GM18868 (cell line): ENCODE measurements at regions not wholly inside any gene's neighbourhood (a gene's known extent, or its start where the extent isn't known, plus 50 kb on each side); places are given as distances from the start of the nearest gene placed in this dataset.

Experiments used
- ATAC-seq: cut with Tn5 transposase; IDR thresholded peaks from one replicate; pipeline ENCODE4 v1.9.1; 2021; ENCODE audit warnings: mild to moderate bottlenecking, moderate library complexity; ENCODE audit not compliant: unreplicated experiment

DNA sequence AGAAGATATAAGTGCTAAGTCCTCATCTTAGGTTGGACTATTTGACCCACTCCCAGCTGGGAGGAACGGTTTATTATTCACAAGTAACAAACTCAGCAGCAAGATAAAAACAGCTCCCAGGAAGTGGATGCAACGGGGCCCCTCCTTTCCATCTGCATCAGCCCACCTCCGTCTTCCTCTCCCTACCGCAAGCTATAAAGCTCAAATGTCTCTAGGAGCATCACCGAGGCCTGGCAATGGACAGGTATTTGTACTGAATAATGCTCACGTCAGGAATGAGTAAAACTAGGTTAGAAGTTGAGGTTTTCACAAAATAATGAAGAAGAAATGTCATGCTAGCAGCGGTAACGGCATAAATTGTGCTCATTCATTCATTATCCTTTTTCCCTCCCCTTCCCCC is 408.7 kb upstream of the PSMD7 start:
- no peak for ATAC-seq

DNA sequence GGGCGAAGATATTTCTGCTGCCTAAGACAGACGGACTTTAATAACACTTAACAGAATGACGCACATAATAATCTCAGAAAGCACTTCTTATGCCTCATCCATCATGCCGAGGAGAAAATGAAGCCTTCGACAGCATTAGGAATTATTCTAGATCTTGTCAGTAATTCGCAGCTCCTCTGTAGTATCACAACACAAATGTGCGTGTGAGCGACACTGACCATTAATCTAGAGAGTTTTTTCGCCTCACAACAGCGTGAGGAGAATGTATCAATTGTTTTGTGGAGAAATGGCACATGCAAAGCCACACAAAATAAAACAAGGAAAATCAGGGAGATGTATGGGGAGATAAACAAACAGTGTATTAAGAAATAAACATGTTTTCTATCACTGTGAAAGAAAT is 410.2 kb upstream of the PSMD7 start:
- ATAC-seq = no peak

DNA sequence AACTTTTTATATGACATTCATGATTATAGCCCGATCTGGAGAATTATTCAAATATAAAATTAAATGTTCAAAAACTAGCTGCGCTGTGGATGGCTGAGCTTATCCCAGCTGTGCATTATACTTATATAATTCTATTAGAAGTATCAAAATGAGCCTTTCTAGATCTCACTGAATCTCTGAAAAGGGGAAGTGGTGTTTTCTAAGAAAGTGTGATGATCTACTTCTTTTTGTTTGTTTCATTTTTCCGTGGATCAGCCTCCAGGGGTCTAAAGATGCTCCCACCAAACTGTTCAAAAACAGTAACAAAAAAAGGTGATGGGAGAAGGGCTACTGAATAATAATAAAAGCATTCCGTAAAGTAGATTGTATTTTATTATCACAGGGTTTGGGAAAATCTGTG is 411.3 kb upstream of the PSMD7 start:
- ATAC-seq = no peak

DNA sequence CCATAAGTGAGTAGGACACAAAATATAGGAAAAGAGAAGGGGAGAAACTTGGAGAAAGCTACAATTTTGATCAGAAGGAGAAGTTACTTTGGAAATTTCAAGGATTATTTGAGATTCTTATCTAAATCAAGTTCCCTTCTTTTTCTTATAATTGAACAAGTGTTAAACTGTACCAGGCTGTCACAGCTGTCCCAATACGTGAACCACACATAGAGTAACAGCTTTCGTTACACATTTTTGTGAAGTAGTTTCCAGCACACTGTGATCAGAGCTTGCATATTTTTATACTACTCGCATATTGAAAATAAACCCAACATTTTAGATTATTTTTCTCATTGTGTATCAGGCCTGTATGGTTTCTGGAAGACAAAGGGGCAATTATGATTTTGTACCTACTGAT is 412.8 kb upstream of the PSMD7 start:
- no peak for ATAC-seq

DNA sequence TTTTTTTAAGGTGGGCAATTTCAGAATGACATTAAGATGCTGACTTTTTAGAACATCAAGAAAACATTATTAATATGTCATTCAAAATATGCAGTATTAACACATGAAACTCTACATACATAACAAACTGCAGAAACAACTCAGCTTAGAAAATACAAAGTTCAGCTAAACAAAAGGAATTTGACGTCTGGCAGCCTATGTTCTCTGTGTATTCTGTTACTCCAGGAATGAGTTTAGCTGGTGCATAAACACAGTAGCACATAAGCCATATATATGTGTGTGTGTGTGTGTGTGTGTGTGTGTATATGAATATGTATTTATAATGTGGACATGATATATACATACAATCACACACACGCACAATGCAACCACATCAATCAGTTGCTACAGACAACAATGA is 413.5 kb upstream of the PSMD7 start:
- no peak for ATAC-seq

GRCh38 chr16:73882651-73883050 is 414.0 kb upstream of the PSMD7 start:
- no peak for ATAC-seq

DNA sequence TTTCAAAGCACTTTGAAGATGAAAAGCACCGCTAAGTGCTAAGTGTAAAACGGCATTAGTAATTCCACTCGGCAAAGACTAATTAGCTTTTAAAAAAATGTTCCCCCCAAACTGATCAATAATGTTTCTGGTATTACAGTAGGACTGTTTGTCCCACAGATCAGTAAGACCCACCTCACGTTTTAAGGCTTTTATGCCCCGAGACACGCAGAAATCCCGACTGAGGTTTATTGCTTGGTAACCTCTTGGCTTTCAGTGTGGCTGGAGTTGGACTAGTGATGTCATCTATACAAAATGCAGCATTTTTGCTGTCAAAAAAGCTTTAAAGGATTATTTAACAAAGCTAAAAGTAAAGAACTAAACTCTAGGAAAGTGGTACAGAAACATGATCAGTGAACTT is 414.6 kb upstream of the PSMD7 start:
- ATAC-seq = no peak

DNA sequence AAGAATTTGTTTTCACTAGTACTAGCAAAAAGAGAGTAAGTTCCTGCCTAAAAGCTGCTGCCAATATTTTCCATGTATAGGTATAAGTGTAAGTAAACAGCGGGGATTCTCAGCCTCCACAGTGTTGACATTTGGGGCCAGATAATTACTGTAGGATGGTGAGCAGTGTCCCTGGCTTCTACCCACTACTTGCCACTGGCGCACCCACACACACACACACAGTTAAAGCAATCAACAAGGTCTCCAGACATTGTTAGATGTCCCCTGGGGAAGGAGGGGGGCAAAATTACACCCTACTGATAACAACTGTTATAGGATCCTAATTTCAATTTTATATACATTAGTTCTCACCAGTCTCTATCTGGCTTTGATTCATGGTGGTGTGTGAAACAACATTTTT is 417.0 kb upstream of the PSMD7 start:
- no peak for ATAC-seq

DNA sequence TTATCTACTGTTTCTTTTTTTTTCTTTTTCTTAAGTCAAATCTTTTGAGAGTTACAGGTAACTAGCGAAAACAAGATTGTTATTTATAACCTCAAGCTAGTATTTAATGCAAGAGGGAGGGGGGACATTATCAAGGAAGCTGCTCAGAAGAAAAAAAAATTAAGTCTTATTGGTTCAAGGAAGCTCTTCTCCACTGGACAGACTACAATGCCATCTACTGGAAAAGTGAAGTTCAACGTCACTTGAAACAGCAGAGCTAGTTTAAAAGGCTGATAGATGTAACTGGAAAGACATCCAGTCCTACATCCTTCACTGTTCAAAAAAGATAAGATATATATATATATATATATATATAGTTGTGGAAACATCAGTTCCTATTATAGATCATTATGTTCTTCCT is 418.0 kb upstream of the PSMD7 start:
- ATAC-seq = no peak

GRCh38 chr16:73877150-73877549 is 419.5 kb upstream of the PSMD7 start:
- ATAC-seq = no peak

- no peak for ATAC-seq
These were observed 420.5 kb upstream of the PSMD7 start for GRCh38 chr16:73875996-73876690.

GRCh38 chr16:73874324-73874723 is 422.3 kb upstream of the PSMD7 start:
- no peak for ATAC-seq

DNA sequence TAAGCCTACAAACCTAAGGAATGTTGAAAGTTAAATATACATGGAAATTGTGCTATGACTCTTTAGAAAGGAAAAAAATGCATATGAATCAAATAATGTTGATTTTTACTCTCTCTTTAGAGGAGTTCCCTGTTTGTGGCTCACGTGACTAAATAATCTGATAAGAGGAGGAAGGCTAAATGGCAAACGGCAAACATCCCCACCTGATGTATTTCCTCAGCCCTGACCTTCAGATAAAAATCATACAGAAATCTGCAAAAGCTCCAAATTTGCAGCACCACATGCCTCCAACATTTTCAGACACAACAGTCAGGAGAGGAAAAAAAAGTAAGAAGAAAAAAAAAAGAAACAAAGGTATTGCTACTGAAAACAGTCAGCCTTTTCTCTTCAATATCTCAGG is 423.0 kb upstream of the PSMD7 start:
- no peak for ATAC-seq

DNA sequence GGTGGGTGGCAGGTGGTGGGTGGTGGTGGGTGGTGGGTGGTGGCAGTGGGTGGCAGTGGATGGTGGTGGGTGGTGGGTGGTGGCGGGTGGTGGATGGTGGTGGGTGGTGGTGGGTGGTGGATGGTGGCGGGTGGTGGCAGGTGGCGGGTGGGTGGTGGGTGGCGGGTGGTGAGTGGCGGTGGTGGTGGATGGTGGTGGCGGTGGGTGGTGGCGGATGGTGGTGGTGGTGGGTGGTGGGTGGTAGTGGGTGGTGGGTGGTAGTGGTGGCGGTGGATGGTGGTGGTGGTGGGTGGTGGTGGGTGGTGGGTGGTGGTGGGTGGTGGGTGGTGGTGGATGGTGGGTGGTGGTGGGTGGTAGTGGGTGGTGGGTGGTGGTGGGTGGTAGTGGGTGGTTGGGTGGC is 423.8 kb upstream of the PSMD7 start:
- ATAC-seq = no peak

DNA sequence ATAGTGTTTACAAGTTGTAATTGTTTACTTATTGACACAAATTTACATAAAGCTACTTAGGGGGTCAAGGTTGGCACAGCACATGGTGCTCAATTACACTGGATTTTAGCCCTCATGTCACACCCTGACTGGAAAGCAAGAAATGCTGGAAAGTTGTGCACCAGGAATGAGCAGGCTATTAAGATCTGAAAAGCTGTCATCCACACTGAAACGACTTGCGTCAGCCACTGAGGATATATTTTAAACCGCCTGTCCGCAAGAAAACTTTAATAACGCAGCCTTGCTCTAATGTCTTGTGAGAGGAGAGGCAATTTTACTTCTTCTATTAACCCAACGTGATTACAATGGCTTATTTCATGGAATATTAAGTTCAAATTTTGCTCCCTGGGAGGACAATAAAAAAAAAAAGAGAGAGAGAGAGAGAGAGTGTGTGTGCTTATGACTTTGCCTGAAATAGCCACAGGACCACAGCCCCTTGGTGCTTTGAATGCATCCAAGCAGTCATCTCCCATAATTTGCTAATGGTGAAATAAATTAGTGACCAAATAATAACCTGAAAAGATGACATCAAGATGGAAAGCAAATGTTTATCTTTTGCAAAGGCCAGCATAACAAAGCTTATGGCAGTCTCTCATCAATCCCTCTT is 425.4 kb upstream of the PSMD7 start:
- ATAC-seq = no peak

DNA sequence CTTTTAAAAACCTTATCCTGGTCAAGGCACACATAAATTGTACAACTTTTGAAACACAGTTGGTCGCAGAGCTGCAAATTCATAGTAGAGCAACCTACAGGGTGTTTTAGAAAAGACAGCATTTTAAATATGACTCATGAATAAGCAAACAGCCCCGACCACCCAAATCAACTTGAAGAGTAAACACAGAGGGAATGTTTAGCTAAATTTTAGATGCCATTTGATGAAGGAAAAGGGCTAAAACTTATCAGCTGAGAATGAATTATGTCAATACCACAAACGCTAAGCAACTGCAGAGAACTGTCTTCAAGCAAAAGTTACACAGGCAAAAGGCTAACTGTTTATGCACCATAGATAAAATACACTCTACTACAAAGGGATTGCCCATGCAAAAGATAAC is 427.5 kb upstream of the PSMD7 start:
- ATAC-seq = no peak

DNA sequence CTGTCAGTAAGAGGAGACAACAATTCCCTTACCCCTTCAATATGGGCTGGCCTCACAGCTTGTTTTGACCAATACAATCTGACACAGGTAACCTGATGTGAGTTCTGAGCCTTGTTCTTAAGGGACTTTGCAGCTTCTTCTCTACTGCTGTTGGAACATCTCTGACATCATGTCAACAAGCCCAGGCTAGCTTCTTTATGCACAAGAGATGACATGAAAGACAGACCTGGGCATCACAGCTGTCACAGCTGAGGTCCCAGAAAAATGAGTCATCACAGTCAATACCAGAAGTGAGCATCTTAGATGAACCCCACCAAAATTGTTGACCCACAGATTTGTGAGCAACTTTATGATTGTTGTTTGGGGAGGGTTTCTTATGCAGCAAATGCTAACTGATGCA is 431.7 kb upstream of the PSMD7 start:
- ATAC-seq = no peak

GRCh38 chr16:73858326-73858725 is 438.3 kb upstream of the PSMD7 start:
- ATAC-seq = no peak

- no peak for ATAC-seq
These were observed 442.6 kb upstream of the PSMD7 start for GRCh38 chr16:73853968-73854367.

DNA sequence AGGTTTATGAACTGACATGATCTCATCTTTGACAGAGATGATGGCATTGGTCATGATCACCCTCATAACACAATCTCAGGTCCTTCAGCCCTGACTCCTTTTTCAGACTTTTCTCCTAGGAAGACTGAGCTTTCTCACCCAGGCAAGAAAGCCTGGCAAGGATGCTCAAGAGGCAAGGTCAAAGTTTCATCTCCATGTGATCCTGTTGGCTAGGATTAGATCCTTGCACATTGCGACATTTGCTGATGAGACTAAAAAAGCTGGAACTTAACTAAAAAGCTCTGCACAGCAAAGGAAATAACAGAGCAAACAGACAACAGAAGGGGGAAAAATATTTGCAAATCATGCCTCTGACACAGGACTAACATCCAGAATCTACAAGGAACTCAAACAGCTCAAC is 444.1 kb upstream of the PSMD7 start:
- no peak for ATAC-seq

GRCh38 chr16:73848993-73849392 is 447.6 kb upstream of the PSMD7 start:
- ATAC-seq = no peak

GRCh38 chr16:73847090-73847489 is 449.5 kb upstream of the PSMD7 start:
- no peak for ATAC-seq

- ATAC-seq = no peak
These were observed 450.3 kb upstream of the PSMD7 start for GRCh38 chr16:73846356-73846755.
